HG02981 (cell line): ENCODE measurements at regions not wholly inside any gene's neighbourhood (a gene's known extent, or its start where the extent isn't known, plus 50 kb on each side); places are given as distances from the start of the nearest gene placed in this dataset.
A peak's percentile ranks its signal among the peaks of the same experiment; 100 is the strongest.

Experiments used
- ATAC-seq: cut with Tn5 transposase; IDR thresholded peaks from one replicate; pipeline ENCODE4 v1.9.1; 2021; ENCODE audit warnings: mild to moderate bottlenecking, moderate library complexity; ENCODE audit not compliant: unreplicated experiment

DNA sequence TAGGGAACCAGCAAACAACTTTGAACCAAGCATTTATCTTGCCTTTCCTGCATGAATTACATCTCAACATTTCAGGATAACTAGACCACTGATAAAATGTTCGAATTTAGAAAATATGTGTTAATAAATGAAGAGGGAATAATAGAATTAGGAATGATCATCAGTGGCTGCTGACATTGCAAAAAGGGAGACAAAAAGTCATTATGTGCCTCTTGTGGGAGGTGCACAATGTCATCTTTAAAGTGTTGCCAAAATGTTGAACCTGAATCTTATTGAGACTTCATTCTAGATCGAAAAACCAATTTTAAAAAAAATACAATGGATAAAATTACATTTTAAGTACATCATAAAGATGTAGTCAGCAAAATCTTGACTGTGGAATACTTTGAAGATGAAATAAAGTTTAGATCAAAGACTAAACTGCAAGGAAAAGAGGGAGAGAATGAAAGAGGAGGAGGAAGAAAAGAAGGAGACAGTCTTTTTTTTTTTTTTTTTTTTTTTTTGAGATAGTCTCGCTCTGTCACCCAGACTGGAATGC lies 299.3 kb downstream of the FBXW7 start:
- no peak for ATAC-seq

DNA sequence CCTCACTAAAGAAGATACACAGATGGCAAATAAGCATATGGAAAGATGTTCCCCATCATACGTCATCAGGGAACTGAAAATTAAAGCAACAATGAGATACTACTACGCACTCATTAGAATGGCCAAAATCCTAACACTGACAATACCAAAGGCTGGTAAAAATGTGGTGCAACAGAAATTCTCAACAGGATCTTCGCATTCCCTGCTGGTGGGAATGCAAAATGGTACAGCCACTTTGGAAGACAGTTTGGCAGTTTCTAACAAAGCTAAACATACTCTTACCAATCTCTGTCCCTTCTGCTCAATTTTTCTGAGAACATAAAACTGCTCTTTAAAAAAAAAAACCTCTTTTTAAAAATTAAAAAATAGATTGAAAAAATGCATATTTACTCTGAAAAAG lies 300.2 kb downstream of the FBXW7 start:
- ATAC-seq, result no peak

DNA sequence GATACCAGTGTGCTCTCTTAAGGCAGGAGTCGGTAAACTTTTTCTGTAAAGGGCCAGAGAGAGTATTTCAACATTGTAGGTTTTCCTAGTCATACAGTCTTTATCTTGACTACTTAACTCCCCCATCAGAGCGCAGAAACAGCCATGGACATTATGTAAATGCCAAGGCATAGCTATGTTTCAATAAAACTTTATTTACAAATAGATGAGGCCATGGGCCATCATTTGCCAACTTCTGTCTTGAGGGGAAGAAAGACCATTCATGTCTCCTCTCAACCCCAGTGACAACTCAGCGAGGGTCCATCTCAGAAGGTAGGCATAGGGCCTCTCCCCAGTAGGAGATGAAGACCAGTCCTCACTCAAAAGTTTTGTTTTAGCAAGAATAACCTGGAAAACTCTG lies 301.3 kb downstream of the FBXW7 start:
- ATAC-seq, result no peak

DNA sequence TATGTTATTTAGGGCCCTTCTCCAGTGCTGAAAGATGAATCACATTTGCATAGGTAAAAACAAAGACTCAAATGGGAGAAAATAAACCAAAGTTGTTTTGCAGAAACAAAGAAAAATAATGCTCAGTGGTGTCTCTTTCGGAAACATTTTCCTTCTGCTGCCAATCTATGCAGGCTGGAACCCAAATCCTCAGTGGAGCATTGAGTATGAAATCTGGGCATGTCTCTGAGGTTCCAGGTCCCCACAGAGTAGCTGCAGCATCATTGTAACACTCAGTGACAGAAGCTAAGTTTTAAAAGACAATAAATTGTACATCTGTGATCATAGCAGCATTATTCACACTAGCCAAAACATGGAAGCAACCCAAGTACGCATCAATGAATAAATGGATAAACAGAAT lies 303.6 kb downstream of the FBXW7 start:
- no peak for ATAC-seq

DNA sequence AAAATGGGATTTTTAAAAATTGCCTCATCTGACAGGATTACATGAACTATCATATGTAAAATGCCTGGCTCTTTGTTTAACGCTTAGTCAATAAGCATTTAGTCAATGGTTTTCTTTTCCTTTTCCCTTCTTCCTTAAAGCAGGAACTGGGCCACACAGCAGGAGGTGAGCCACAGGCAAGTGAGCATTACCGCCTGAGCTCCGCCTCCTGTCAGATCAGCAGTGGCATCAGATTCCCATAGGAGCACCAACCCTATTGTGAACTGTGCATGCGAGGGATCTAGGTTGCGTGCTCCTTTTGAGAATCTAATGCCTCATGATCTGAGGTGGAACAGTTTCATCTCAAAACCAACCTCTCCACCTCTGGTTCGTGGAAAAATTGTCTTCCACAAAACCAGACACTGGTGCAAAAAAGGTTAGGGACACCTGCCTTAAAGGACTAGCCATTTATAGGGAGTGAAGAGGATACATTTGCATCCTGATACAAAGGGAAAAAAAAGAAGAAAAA lies 306.1 kb downstream of the FBXW7 start:
- no peak for ATAC-seq

DNA sequence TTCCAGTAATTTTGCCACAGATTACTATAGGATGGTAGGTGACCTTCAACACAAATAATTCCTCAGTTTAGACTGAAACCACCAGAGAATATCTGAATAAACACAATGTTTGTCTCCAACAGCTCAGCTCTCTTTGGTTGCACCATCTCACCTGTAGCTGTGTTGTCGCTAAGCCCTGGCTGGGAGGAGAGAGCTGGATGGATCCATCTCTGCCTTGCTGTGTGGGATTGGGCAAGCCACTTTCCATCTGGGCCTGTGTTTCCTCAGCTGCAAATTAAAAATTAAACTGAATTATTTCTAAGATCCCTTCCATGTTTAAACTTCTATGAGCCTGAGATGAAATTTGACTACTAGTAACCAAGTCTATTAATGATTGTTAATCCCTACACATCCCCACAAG lies 310.2 kb downstream of the FBXW7 start:
- no peak for ATAC-seq

DNA sequence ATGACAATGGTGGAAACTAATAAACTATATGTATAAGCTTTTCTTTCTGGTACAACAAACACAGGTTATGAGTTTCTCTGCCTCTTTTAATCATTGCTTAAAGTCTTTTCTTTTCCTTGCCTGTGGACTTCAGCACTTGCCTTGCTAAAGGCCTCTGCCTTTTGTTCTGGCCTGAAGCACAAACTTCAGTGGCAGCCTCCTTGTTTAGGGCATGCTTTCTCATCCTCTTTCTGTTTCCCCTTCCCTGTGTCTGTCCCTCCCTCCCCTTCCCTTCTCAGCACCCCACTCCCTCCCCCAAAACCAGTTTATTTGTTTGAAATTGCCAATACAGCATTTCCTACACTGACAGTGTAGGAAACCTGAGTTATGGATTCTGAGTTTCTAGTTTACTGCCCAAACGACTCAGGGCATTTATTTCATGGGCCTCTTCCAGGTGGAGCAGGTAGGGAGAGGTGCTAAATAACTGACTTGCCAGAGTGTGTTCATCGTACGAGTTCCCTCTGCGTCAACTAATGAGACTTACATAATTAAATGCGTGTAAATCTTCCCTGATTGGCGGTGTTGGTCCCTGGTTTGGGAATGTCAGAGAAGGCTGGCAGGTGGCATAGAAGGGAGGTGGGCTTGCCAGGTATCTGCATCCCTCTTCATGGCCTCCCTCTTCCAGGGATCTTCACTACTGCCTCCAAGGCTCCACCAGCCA lies 311.0 kb downstream of the FBXW7 start:
- no peak for ATAC-seq

DNA sequence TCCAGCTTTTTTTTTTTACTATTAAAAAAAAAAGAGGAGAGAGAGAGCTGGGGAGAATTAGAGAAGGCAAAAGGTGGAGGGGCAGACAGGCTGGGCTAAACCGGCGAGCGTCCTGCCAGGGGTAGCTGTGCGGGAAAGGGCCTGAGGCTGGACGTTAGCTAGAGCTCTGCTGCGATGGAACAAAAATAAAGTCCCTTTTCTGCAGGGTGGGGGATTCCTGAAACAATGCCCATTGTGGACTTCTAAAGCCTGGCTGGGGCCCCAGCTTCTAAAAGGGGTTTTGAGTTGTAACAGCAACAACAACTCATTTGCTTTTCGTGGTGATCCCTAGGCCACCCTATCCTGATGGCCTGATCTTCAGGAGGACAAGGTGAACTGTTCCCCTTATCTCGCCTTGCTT lies 311.7 kb downstream of the FBXW7 start:
- ATAC-seq, result no peak

DNA sequence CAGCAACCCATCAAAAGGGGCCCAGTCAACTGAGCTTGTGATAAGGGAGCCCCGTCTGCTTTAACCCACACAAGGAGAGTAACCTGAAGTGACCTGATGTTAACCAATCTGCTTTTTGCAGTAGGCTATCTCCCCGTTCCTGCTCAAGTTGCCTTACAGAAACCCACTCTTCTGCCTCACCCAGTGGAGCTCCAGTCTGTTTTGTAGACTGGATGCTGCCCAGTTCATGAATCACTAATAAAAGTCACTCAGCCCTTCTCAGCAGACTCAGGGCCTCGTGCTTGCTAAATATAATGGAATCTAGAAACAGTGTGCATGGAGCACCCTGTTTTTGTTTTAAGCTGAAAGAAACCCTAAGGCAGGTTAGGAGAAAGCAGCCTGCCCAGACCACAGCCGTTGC lies 312.3 kb downstream of the FBXW7 start:
- no peak for ATAC-seq

DNA sequence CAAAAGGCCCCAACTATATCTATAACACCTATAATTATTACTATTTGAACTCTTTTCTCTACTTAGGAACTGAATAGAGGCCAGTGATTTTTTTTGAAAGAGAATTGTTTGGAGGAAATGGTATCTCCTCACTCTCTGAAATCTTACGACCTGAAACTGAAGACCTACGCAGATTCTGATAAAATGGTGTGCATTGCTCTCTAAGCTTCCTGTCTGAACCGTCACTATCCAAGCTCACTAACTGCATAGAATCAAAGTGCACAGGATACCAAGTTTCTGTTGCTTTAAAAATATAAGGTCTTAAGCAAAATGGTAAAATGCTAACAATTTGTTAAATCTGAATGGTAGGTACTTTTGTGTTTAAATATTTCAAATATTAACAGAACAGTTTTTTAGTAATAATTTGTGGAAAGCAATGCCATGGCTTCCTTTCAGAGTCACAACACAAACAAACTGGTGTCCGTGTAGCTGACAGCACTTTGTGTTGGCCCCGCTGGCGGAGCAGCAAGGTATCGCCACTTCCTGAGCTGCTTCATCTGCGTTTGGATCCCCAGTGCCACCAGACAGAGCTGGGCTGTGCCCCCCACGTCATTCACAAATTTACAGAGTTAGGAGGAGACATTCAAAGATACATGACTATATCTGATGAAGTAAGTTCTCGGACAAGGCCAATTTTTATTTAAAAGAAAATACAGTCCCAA lies 313.9 kb downstream of the FBXW7 start:
- no peak for ATAC-seq

DNA sequence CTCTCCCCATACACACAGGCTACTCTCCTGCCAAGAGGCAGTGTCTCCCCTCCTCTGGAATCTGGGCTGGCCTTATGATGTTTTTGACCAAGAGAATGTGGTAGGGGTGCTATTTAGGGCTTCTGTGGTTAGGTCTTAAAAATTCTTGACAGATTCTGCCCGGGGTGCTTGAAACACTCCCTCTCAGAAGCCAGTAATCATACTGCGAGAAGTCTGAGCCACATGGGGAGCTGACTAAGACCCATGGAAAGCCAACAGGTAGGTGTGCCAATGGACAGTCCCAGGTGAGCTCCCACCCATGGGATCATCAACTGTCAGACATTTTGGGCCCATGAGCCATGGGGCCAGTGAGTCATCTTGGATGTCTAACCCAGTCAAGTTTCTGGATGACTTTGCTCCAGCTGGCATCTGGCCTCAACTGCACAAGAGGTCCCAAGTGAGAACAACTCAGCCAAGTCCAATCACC lies 315.7 kb downstream of the FBXW7 start:
- peak; percentile 86 for ATAC-seq

DNA sequence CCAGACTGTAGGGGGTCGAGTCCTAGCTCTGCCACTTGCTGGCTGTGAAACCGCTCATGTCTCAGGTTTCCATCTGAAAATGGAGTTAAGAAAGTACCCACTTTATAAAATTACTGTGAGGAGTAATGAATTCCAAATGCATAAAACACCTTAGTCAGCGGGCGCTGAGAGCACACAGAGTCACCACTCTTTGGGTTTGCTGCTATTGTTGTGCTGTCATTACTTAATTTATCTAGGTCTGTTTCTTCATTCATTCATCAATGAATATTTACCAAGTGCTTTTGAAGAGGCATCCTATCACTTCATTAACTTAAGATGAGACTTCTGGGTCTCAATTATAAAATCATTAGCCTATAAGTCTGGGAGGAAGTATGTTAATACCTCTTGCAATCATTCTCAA lies 317.3 kb downstream of the FBXW7 start:
- no peak for ATAC-seq

DNA sequence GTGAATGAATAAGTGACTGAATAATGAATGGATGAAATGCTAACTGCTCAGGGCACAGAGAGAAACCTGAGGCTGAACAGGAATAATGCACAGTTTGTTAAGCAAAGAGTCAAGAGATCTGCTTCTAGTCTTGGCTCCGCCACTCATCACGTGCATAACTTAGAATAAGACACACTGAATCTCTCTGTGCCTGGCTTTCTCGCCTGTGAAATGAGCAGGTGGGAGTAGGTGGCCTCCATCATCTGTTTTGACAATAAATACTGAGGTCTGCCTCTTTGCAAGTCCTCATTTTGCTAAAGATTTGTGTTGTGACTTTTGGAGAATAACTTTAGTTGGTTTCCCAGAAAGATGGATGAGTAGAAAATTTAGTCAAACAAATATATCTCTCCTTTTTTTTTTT lies 318.0 kb downstream of the FBXW7 start:
- ATAC-seq, result no peak

DNA sequence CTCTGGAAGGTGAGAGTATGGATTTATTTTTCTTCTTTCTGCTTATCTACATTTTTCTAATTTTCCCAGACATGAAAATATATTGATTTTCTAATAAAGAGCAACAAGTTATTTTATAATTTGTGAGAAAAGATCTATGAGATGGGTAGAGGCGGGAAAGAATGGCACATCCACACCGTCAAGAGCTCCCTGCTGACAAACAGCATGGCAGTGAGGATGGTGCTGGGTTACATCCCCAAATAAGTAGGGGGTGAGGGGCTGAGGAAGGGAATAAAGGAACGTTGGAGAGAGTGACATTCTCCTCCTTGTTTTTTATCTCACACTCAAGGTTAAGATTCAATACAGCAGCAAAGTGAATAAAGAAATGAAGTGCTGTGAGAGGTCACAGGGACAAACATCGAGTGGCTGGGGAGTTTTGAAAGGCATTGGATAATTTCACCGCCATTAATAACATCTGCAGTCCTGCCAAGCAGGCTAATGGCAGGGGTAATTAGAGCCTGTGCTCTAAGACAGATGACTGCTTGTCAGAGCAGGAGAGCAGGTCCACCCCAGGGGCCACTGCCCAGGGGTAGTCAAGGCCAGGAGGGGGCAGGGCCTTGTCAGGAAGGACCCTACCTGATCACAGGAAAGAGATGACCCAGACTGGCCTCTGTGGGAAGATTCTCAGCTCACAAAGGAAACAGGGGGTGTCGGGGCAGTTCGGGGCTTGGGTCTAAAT lies 323.8 kb downstream of the FBXW7 start:
- ATAC-seq, result no peak

DNA sequence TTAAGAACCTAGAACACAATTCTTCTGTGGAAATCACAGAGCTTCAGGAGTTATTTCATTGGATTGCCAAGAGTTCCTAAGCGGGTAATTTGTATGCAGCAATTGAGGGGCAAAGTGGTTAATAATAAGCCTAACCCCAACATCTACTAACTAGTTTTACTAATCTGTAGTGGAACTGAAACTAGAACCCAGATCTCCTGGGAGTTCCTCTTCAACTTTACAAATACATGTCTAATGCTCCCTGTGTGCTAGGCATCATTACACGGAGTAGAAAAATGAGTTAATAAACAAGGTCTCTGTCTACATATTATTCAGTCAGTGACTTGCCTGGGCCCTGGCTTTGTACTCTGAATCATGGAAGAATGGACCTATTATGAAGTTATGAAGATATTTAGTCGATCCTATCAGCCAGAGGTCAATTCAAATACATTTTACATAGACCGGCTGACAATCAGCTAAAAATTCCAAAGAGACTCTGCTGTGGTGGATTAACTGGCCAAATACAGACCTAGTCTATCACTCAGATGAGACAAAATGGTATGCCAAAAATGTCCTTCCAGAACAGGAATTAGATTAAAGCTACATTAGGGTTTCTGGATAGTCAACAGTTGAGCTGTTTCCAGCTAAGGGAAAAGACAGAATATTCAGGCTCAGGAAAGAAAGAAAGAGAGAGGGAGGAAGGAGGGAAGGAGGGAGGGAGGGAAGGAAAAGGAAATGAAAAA lies 326.0 kb downstream of the FBXW7 start:
- peak; percentile 93 for ATAC-seq

DNA sequence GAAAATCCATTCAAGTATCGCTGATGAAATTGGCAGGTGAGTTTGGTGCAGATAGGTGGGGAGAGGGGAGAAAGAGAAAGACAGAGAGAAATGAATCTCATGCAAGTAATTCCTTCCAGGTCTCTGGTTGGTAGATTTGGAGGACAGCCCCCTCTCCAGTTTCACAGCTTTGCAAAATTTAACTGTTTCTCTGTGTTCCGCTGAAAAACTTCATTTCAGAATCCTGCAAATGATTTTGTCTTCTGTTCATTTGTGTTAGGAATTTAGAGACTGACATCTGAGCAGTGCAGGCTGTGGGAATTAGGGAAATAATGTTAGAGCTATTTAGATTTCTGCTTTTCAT lies 328.5 kb downstream of the FBXW7 start:
- no peak for ATAC-seq

DNA sequence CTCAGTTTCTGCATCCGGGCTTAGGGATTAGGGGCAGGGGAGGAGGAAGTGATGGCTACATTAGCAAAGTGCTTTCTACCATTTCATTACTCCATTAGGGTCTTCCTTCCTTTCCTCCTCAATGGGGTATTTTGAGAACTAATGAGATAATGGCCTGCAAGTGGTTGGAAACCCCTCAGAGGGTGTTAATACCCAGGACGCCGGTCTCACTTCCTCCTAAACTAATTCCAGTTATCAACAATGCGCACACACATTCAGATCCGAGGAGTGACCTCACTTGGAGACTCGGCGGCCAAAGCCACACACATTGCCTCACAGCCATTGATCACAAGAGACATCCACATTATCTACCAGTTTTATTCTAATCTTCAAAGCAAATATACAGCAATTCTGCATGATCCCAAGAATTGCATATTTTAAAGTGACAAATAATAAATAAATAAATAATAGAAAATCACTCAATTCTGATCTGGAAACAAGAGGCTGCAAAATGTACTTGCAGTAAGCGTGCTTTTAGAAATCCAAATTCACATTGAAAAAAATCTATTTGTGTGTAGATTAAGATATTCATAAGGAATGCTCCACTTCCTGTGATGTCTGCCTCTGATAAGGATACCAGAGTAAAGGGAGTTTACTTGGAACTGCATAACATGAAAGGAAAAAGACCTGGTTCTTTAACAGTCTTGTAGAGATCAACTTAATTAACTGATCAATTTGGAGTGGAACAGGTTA lies 329.1 kb downstream of the FBXW7 start:
- ATAC-seq, result no peak

DNA sequence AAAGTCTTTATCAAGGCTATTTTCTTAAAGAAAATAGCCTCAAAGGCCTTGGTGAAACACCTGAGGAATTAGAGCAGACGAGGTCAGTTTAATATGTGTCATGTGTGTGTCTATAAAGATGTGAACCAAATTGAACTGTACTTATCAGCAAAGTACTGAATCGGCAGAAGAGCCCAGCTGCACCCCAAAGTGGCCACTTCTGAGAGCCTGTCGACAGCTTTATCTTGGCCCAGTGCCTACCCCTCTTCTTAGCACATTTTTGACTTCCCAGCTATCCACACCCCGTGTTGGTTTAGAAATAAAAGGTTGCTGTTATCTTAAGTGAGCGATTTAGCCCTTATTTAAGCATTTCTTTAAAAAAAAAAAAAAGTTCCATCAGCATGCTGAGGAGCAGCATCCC lies 329.7 kb downstream of the FBXW7 start:
- no peak for ATAC-seq

DNA sequence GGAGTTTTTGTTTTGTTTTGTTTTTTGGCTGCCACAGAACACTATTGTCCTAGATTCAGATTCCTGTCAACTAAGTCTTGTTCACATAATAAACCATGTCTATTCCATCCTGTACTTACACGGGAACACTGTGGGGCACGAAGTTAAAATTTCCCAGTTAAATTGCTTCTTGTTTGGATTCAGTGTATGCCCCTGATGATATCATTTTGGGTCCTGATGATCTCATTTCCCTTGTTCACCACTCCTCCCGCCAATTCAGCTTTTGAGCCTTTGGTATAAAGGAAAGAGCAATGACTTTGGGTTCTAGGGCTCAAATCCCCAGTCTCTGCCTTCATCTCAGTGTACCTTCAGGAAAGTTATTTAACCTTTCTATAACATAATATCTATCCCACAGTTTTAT lies 333.5 kb downstream of the FBXW7 start:
- ATAC-seq, result no peak
